ENCODE measurements at regions not wholly inside any gene's neighbourhood (a gene's known extent, or its start where the extent isn't known, plus 50 kb on each side); places are given as distances from the start of the nearest gene placed in this dataset.
"Not testable (repeated sequence)": the region's sequence is repeated elsewhere in the genome, so short reads cannot be mapped to it uniquely, and the experiment has no call there.

DNA sequence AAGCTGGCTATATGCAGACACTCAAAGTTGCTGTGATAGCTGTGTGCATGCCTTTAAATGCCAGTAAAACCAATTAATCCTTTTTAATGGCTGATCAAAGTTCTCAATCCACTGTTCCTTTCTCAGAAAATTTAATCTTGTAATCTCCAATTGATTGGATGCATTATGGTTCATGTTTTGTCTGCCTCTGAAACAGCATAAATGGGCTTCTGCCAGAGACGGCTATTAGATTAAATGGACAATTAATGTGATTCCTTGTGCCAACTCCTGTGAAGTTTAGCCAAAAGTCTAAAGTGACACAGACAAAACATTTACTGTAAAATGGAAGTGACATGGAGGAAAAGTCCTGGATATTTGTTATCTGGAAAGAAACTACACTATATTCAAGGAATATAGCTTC, 952.5 kb upstream of the FAT3 start:
- WGBS, 2 donors: 74 to 77% methylated on average over 1 of the region's 1 CpG

DNA sequence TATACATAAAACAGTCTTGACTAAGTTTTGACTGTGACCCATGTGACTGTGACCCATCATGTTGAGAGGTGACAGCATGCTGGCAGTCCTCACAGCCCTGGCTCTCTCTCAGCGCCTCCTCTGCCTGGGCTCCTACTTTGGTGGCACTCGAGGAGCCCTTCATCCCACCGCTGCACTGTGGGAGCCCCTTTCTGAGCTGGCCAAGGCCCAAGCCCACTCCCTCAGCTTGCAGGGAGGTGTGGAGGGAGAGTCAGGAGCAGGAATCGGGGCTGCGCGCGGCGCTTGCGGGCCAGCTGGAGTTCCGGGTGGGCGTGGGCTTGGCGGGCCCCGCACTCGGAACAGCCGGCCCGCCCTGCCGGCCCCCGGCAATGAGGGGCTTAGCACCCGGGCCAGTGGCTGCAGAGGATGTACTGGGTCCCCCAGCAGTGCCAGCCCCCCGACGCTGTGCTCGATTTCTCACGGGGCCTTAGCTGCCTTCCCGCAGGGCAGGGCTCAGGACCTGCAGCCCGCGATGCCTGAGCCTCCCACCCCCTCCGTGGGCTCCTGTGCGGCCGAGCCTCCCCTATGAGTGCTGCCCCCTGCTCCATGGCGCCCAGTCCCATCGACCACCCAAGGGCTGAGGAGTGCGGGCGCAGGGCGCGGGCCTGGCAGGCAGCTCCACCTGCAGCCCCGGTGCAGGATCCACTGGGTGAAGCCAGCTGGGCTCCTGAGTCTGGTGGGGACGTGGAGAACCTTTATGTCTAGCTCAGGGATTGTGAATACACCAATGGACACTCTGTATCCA, 955.9 kb upstream of the FAT3 start:
- peak in 1 of 2 donors; percentile 75 for DNase-seq
- H3K36me3 ChIP-seq; H3K4me1 ChIP-seq; H3K4me3 ChIP-seq; ATAC-seq (ENCODE audit: low FRiP score in 2 of 2); H3K27me3 ChIP-seq; H3K9me3 ChIP-seq; H3K27ac ChIP-seq: not testable (repeated sequence)
- 84 to 85% methylated on average over 16 to 20 of the region's 37 CpGs for WGBS, 2 donors

More for the DNA sequence above, 952.5 kb upstream of the FAT3 start:
- TF ChIP-seq, protein P1, sequence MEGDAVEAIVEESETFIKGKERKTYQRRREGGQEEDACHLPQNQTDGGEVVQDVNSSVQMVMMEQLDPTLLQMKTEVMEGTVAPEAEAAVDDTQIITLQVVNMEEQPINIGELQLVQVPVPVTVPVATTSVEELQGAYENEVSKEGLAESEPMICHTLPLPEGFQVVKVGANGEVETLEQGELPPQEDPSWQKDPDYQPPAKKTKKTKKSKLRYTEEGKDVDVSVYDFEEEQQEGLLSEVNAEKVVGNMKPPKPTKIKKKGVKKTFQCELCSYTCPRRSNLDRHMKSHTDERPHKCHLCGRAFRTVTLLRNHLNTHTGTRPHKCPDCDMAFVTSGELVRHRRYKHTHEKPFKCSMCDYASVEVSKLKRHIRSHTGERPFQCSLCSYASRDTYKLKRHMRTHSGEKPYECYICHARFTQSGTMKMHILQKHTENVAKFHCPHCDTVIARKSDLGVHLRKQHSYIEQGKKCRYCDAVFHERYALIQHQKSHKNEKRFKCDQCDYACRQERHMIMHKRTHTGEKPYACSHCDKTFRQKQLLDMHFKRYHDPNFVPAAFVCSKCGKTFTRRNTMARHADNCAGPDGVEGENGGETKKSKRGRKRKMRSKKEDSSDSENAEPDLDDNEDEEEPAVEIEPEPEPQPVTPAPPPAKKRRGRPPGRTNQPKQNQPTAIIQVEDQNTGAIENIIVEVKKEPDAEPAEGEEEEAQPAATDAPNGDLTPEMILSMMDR (IDR thresholded peaks at IDR 0.05): no peak
- TF ChIP-seq POLR2A (IDR thresholded peaks at IDR 0.05): no peak
- no peak for TF ChIP-seq EP300 (IDR thresholded peaks at IDR 0.05)
- TF ChIP-seq POLR2AphosphoS5 (IDR thresholded peaks at IDR 0.05): no peak
- ATAC-seq (ENCODE audit: low FRiP score in 2 of 2) (no peak), DNase-seq (no peak)
- Histone ChIP-seq H3K4me1 (no peaks in the 10 kb centered on the region), H3K27me3 (no peaks in the 10 kb centered on the region), H3K9me3 (no peaks in the 10 kb centered on the region), H3K4me3 (no peak overlapping the region), H3K36me3 (no peaks in the 10 kb centered on the region), H3K27ac (no peak overlapping the region)

DNA sequence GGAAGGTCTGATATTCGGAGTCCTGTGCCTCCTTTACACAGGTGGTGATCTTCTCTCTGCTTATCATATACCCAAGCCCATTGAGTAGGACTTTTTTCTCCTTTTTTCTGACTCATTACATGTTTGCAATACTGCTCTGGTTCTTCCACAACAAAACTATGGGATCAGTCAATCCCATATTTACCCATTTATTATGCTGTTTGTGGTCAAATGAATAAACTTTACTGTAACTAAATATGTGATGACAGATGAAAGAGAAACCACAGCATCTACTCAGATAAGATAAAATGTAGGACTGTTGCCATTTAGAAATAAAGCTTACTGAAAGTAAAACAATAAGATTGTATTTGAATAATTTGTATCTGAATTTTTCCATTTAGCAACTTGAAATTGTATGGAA, 958.7 kb upstream of the FAT3 start:
- ATAC-seq (ENCODE audit: low FRiP score in 2 of 2): no peak
- no peaks in the 10 kb centered on the region for H3K27me3 ChIP-seq
- 68 to 76% methylated on average over 1 of the region's 1 CpG for WGBS, 2 donors
- TF ChIP-seq POLR2A (IDR thresholded peaks at IDR 0.05) (no peak), EP300 (IDR thresholded peaks at IDR 0.05) (no peak), POLR2AphosphoS5 (IDR thresholded peaks at IDR 0.05) (no peak)
- TF ChIP-seq, protein P1 (IDR thresholded peaks at IDR 0.05): no peak
- no peak overlapping the region for H3K4me3 ChIP-seq
- H3K27ac ChIP-seq: no peak overlapping the region
- no peaks in the 10 kb centered on the region for H3K4me1 ChIP-seq
- no peaks in the 10 kb centered on the region for H3K9me3 ChIP-seq
- H3K36me3 ChIP-seq: no peaks in the 10 kb centered on the region
- DNase-seq: no peak

DNA sequence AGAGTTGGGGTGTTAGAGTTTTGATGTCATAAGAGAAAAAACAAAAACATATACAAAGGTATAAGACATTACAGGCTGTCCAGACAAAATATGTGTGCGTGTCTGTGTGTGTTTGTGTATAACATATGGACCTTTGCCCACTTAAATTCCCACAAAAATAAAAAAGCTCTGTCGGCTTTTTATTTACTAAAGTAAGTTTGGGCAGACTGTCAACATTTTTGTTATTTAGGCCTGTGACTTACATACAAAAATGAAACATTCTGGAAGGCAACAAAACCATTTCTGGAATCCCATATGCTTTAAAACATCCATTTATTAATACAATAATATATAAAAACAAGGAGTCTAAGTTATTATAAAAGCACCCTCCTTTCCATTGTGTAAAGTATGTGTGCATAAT, 960.1 kb upstream of the FAT3 start:
- Histone ChIP-seq H3K4me1 (no peaks in the 10 kb centered on the region), H3K9me3 (no peaks in the 10 kb centered on the region), H3K27me3 (no peaks in the 10 kb centered on the region), H3K36me3 (no peaks in the 10 kb centered on the region), H3K4me3 (no peak overlapping the region), H3K27ac (no peak overlapping the region)
- 62 to 68% methylated on average over 2 of the region's 2 CpGs for WGBS, 2 donors
- ATAC-seq (ENCODE audit: low FRiP score in 2 of 2) (no peak), DNase-seq (no peak)
- TF ChIP-seq POLR2AphosphoS5 (IDR thresholded peaks at IDR 0.05) (no peak), EP300 (IDR thresholded peaks at IDR 0.05) (no peak), POLR2A (IDR thresholded peaks at IDR 0.05) (no peak)
- TF ChIP-seq, protein P1 (IDR thresholded peaks at IDR 0.05): no peak

DNA sequence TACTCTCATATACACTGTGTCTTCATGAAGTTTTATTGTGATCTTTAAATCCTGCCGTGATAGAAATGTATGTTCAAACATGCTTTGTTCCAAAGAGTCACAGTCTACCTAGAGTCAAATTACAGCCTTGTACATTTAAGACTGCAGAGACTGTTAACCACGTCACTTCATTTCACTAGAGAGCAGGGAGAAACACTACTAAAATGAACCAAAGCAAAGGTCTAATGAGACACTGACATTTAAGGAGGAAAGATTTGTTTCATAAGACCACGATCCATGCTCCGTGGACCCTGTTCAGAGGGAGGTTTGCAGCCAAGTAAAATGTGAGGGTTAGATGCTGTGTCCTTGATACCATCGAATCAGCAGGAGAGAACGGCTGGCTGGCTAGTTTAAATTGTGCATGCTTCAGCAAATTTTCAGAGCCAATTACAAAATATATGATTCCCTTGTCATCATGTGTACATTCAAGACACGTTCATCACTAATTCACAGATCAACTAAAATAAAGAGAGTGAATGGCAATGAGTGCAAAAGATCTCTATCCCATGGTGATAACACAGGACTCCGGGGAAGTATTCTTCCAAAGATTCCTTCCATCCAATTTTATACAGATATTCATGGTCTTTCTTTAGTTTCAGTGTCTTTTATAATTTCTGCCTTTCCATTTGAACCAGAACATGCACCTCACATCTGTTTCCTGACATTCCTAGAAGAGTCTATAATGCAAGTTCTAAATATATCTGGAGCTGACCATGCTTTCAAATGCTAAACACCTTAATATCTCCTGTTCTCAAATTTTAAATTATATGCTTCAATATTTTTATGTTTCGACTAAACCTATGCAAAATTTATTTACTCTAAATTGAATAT, 960.9 kb upstream of the FAT3 start:
- no peak overlapping the region for H3K4me3 ChIP-seq
- H3K27ac ChIP-seq: no peak overlapping the region
- H3K36me3 ChIP-seq: no peaks in the 10 kb centered on the region
- H3K27me3 ChIP-seq: no peaks in the 10 kb centered on the region
- WGBS, 2 donors: 75 to 78% methylated on average over 9 of the region's 9 CpGs
- TF ChIP-seq POLR2AphosphoS5 (IDR thresholded peaks at IDR 0.05) (no peak), EP300 (IDR thresholded peaks at IDR 0.05) (no peak), POLR2A (IDR thresholded peaks at IDR 0.05) (no peak)
- TF ChIP-seq, protein P1 (IDR thresholded peaks at IDR 0.05): no peak
- ATAC-seq (ENCODE audit: low FRiP score in 2 of 2) (no peak), DNase-seq (no peak)
- no peaks in the 10 kb centered on the region for H3K9me3 ChIP-seq
- H3K4me1 ChIP-seq: no peaks in the 10 kb centered on the region
